DMS153 treated with DMSO at 0.1 percent for 48 hours (cell line): ENCODE measurements at regions not wholly inside any gene's neighbourhood (a gene's known extent, or its start where the extent isn't known, plus 50 kb on each side); places are given as distances from the start of the nearest gene placed in this dataset.

Experiments used
- DNase-seq: peaks from one replicate; lab custom pipeline; 2025; ENCODE audit not compliant: unreplicated experiment; lab: John Stamatoyannopoulos, UW

DNA sequence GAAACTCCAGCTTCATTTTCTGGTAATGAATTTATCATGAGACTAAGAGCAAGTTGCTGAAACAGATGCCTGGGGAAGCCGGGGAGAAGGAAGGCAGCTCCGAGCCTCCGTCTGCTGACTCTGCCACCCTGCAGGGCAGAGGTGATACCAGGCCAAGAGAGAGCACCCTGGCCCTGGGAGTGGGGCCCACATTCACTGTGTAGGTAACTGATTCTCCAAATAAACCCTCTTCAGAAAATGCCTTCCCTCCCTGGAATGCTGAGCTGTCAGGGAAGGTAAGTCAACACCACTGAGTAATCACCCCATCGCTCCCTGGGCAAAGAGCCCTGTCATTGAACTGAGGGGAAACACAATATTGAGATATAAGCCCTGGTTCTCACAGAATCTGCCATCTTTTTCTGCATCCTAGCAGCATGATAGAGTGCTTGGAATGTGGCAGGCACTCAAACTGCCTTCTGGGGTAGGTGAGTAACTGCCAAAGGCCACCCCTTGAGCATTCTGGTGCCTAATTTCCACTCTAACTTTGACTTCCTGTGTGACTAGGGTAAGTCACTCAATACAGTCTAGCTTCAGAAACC lies 147.6 kb downstream of the SPATA19 start:
- no peak for DNase-seq

DNA sequence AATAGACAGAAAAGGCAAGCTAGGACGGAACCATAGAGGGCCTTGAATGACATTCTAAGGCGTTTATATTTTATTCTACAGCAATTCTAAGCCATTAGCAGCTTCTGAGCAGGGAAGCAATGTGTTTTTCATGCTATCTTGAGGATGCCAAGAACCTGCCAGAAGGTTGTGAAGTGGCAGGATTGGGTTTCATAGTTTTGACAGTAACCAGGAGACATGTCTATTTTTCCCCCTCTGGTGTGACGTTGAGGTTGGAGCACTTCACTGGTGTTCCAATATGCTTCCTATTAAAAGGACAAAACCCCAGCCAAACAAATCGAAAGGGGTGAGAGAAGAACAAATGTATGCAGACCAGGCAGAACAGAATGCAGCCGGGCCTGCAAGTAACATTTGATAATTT lies 148.2 kb downstream of the SPATA19 start:
- DNase-seq = no peak

DNA sequence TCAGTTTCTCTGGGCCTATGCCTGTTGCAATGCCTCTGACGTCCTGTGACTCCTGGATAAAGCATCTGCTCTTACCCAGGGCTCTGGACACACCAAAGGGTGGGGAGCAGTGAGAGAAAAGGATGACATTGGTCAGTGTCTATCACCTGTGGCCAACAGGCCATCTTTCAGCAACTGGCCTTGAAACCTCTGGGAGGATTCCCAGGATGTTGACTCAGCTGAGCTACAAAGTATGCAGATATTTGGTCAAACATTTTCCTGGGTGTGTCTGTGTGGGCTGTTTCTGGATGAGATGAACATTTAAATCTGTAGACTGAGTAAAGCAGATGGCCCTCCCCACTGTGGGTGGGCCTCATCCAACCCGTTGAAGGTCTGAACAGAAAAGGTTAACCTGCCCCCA lies 149.9 kb downstream of the SPATA19 start:
- no peak for DNase-seq

DNA sequence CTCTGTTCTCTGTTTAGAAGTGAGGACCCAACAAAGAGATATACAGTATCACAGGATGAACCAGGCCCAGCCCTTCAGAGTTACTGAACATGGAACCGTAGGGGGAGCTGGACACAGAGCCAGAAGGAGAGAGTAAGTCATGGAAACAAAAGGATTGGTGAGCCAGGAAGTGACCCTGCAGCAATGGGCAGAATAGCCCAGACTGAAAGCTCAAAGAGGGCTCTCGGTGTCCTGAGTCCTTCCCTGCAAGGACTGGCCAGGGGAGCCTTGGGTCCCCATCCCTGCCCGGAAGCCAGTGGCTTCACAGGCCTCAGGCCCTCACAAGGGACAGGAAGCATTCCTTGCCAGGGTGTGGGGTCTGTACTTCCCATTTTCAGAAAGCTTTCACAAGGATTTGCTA lies 150.6 kb downstream of the SPATA19 start:
- DNase-seq = no peak

DNA sequence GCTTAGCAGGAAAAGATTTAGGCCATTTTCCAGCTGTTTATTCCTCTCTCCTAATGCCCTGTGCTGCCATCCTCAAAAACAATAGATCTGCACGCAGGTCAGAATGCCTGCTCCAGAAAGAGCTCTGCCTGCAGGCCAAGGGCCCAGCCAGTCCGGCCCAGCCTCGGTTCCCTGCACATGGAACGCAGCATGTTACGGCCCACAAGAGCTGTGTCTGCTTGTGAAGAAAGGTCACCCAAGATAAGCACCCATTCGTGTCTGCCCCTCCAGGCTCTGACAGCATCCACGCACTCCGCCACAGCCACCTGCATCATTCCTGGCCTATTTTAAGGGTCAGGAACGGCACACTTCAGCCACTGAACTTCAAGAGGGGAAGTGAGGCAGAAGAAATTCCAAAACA lies 152.2 kb downstream of the SPATA19 start:
- no peak for DNase-seq

DNA sequence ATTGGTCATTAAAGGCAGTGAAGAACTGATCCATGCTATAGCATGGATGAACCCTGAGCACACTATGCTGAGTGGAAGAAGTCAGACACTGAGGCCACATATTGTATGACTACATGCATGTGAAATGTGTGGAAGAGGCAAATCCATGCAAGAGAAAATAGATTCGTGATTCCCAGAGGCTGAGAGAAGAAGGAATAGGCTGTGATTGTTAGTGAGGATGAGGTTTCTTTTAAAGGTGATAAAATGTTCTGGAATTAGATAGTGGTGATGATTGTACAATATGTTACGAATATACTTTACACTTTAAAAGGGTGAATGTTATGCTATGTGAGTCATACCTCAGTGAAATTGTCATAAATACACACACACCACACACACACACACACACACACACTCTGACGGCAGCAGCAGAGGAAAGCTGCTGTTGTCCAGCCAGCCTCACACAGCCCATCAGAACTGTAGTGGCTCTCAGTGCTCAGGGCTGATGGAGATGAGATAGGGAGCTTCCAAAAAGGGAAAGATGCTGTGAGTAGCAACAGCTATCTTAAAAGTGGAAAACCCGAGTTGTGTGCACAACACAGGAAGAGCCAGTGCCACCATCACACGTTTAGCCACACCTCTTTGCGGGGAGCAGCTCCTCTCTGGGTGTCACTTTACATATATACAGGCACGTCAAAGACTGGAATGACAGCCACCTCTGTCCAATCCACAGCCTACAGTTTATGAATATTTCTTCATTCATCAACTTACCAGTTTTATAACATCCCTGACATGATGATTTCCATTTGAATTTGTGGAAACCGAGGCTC lies 153.0 kb downstream of the SPATA19 start:
- no peak for DNase-seq

DNA sequence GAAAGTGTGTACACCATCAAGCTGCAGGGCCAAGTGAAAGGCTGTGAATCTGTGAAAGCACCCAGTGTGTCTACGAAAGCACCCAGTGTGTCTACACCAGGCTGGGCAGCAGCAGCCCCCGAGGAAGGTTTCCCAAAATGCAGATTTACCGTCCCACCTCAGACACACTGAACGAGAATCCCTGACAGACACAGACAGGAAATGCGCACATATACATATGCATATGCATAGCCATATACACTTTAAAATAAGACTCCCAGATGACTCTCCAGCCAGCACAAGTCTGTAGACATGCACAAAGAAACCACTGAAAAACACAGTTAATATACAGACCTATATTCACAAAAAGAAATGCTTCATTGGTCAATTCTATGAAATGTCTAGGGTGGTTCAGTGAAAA lies 155.5 kb upstream of the OPCML start:
- no peak for DNase-seq

DNA sequence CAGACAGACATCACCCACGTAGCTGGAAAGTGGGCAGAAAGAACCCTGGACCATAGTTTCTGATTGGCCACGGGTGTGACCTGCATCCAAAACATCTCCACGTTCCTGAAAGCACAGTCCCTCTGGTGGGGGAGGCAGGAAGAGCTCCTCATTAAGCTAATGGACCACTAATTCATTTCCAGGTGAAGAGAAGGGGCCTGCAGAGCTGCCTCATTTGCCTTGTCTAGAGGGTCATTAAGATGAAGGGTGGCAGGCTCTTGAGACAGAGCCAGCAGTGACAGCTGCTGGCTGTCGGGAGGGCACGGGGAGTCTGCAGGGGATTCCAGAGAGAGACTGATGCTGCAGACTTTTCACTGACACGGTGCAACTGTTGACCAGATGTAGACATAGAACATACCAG lies 149.6 kb upstream of the OPCML start:
- no peak for DNase-seq

DNA sequence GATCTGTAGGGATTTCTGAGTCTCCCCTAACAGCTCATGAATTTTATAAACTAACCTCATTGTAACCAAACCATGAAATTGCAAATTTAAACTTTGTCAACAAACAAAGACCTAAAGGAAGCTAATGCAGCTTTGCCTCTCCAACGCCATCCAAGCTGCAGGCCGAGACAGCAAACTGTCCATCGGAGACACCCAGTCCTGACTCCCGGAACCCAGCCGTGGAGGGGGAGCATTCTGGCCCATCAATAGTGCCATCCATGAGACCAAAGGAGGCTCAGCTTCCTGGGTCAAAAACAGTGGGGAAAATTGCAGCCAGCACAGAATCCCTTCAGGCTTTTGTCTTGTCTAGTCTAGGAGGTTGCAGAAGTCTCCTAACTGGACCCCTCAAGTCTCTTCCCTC lies 147.6 kb upstream of the OPCML start:
- DNase-seq = no peak

DNA sequence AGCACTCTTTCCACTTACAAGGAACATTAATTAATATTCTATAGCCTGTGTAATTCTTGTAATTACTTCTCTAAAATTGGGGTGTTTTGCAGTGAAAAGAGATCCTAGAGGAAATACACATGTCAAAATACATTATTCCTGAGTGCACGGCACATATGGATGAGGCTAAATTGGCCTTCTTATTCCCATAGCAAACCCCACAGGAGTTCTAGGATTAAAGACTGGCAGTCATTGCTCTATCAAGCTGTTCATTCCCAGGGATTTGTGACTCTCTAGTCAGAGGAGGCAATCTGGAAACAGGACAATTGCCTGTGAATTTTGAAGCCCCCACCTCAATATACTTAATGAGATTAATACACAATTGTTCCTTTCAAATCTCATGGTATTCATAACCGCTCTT lies 145.9 kb upstream of the OPCML start:
- DNase-seq = no peak

DNA sequence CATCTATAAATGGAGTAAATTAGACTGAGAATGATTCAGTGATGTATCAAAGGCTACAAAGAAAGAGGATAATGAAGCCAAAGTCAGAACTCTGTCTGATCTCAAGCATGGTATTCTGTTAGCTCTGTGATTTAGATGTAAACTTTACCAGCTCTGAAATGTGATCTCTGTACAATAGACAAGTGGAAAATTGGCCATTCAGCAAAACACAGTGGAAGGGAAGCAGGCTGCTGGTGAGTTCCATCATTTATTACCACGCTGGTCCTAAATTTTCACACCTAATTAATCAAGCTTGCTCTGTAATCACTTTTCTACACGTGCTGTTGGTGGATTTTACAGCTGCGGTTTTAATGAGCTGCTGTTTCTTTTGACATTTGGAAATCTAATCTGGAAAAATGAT lies 145.1 kb upstream of the OPCML start:
- peak; percentile 5 for DNase-seq

DNA sequence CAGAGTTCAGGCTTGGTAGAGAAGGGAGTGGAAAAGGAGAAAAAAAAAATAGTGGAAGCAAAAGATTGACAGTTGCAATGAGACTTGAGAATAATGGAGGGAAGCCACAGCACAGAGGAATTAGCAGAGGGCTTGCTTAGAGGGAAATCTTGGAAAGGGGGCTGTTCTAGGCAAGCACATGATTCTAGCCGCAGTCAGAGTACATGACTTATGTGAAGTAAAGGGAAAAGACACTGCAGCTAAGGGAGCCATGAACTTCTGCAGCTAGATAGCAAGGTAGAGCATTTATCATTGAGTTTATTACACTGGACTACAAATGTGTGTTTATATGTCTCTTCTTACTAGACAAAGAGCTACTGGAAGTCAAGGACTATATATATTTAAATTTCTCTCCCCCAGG lies 144.0 kb upstream of the OPCML start:
- DNase-seq = no peak

DNA sequence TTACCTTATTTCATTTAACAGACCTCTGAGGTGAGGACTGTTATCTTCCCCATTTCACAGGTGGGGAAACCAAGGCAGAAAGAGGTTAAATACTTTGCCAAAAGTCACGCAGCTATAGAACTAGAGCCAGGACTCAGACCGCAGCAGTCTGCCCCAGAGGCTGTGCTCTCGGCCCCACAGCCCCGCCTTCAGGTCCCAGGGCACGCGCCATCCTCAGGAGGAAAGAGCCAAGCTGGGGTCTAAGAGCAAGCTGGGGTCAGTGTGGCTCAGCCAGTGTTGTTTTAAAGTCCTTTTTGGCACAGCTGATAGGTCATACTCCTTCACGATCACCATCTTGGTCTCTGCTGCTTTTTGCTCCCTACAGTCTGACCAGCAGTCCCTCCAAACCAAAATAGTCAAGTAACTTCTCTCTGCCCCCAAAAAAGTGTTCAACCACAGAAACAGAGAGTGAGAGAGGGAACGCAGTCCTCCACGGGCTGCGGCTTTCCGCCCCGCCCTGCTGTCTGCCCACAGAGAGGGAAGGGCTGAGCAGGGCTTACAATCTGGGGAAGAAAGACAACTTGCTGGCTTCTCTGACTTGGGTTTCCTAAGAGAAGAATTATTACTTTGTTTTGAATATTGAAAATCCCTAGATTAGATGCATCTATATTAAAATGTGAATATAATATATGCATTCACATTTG lies 137.2 kb upstream of the OPCML start:
- no peak for DNase-seq

DNA sequence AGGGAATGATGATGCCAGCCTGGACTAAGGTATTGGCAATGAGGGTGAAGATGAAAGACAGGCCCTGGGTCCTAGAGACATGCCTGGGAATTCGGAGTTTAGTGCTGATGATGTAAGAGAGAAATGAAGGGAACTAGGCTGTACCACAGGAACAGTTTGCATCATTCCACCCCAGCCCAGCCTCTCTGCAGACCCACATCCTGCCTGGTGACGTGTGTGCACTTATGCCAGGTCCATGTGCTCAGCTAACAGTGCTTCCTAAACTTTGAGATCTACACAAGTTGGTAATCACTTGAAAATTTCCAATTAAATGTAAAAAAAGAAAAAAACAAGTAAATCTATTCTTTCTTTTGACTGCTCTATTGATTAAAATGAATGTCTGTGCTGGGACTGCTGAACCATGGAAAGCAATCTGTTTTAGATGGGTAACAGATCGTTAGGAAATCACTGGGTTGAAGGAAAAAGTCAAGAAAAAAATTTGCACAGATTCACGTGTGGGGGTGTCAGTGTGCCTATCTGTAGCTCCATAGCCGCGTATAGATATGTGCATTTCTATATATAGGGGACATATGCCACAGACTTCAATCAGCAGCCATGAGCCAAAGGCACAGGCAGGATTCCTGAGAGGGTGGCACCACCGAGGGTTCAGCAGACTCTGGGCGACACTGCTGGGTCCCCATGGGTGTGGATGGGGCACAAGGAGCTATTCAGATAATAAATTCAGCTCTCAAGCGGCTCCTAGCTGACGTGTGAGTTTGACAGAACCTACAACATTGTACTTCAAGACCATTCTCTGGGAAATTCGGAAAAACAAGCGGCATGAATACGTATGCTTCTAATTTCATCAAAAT lies 131.1 kb upstream of the OPCML start:
- DNase-seq = no peak

DNA sequence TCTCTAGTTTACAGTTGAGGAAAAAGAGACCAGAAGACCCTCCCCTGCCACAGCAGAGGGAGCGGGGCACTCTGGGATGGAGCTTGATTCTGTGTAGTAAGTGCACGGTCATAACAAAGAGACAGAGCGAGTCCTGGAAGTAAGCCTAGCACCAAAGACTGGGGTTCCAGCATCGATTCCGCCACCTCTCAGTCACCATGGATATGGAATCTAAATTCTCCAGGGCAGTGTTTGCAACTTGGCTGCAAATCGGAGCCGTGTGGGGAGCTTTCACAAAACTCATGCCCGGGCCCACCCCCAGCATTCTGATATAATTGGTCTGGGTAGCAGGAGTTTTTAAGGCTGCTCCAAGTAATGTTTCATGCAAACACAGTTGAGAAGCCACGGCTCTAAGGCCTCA lies 129.5 kb upstream of the OPCML start:
- no peak for DNase-seq

DNA sequence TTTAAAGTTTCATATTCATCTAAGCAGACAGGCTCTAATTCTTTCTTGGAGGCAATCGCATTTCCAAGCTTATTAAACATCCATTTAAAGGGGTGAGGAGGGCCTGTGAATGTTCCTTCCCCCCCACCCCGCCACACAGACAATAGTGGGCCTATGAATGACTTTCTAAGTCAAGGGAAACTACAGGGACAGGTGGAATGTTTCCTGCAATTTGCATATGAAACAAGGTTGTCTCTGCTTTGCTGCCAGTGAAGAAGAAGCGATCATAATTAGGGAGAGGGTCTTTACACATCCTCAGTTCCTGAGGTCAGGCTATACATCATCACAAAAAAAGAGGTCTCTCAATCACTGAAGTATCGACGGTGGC lies 127.9 kb upstream of the OPCML start:
- DNase-seq = no peak

DNA sequence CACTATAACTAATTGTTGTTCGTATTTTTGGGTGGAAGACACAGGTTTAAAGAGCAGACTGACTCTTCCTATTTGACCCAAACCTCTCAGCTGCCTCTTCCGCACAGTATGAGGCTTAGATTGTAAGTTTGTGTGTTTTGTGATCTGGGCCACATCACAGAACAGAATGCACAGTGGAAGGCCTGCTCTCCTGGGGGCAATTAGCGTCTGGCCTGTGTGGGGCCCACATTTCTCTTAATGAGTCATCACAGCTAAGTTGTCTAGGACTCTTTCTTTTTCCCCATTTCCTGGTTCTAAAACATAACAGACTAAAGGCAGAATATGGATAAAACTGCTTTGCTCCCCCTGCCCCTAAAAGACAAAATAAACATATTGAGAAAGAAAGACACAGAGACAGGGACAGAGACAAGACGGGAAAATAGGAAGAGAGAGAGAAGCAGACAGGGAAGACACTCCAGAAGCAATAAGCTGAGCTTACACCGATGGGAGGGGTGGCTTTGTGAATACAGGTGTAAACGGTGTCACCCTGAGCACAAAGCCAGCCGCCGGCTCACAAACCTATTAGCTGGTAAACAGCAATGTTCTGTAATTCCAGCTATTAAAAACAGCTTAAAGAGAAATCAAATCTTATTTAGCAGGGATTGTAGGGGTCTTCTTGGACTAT lies 127.4 kb upstream of the OPCML start:
- DNase-seq = peak; percentile 68

DNA sequence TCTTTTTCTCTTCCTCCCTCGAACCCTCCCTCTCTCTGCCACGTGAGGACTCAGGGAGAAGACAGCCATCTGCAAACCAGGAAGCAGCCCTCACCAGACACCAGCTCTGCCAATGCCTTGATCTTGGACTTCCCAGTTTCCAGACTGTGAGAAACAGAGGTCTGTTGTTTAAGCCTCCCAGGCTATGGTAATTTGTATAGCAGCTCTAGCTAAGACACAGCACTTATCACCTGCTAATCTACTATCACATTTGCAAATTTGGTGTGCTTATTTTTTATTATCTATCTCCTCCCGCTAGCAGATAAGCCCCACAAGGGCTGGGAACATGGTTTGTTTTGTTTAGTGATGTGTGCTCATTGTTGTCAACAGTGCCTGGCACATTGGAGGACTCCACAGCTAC lies 124.8 kb upstream of the OPCML start:
- no peak for DNase-seq

DNA sequence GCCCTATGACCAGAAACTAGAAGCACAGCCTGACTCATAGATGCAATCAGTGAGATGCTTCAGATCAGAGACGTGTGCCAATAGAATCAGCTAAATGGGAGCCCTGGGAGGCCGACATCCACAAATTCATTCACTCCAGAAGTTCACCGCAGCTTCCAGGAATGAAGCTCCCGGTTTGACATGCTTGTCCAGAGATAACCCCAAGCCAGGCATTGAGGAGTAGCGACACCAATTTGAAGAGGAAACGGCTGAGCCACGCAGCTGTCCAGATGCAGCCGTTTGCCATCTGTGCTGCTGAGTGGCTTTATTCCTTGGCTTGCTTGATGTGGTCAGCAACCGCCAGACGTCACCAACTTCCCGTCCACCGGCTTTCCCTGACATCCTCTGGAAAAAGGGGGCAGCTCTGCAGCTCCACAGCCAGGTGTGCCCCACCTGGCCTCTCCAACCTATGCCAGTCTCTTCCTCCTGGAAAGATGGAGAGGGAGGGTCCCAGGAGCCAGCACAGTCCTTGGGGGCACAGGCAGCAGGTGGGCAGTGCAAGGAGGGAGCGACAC lies 123.9 kb upstream of the OPCML start:
- no peak for DNase-seq

DNA sequence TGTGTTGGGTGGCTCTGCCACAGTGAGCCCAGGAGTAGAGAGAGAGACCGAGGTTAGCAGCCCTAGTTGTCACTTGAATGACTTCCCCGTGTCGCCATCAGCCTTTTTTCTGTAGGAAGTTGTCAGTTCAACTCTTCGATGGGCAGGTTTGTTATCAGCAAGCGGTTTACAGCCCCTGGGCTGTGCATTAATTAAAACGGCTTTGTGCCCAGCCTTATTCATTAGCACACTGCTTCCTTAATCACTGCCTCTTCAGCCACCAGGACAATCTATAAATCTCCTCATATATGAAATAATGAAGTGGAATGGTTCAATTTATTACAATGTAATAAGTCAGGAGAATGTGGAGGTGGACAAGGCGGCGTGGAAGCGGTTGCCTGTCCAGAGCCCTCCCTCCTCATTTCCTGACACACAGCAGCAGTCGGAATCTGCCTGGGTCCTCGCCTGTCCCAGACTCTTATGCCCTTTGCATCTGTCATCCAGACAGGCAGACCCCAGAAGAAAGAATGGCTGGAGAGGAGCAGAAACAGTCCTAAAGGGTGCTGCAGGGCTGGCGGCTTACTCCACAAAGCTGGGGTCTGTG lies 122.4 kb upstream of the OPCML start:
- no peak for DNase-seq
